AG09319 (cell line): ENCODE measurements at regions not wholly inside any gene's neighbourhood (a gene's known extent, or its start where the extent isn't known, plus 50 kb on each side); places are given as distances from the start of the nearest gene placed in this dataset.

ENCODE experiments used
- DNase-seq: peaks from one replicate; pipeline ENCODE4 v3.0.0-alpha.2; 2010; ENCODE audit warnings: low read depth; ENCODE audit errors: extremely low read depth
- CTCF ChIP-seq: IDR thresholded peaks from 2 replicates; pipeline ENCODE4 v1.5.1; 2011; ENCODE audit warnings: low read depth, mild to moderate bottlenecking, inconsistent platforms, low read length, moderate library complexity

- DNase-seq = no peak
- TF ChIP-seq CTCF = no peak
Observed at GRCh38 chr4:127425851-127426250, 206.9 kb upstream of the INTU start.

GRCh38 chr4:127441571-127441970 is 191.2 kb upstream of the INTU start:
- DNase-seq = no peak
- TF ChIP-seq CTCF = no peak

GRCh38 chr4:127445471-127445870 is 187.3 kb upstream of the INTU start:
- TF ChIP-seq CTCF = no peak
- DNase-seq = no peak

GRCh38 chr4:127446427-127446885 is 186.3 kb upstream of the INTU start:
- DNase-seq = no peak
- no peak for TF ChIP-seq CTCF

- no peak for DNase-seq
- no peak for TF ChIP-seq CTCF
Observed at GRCh38 chr4:127448986-127449385, 183.8 kb upstream of the INTU start.

GRCh38 chr4:127449449-127449848 is 183.3 kb upstream of the INTU start:
- no peak for TF ChIP-seq CTCF
- no peak for DNase-seq

- TF ChIP-seq CTCF = no peak
- no peak for DNase-seq
Observed at GRCh38 chr4:127450276-127450675, 182.5 kb upstream of the INTU start.
